GM12892 (cell line): ENCODE measurements at regions not wholly inside any gene's neighbourhood (a gene's known extent, or its start where the extent isn't known, plus 50 kb on each side); places are given as distances from the start of the nearest gene placed in this dataset.

ENCODE experiments used
- DNase-seq: peaks from one replicate; pipeline ENCODE4 v3.0.0; 2011; ENCODE audit not compliant: insufficient read length
- FAIRE-seq: peaks from 2 replicates; lab custom pipeline; 2011; peaks lifted over from hg19 to GRCh38; lab: Jason Lieb, UNC
- POLR2A ChIP-seq: IDR thresholded peaks from 2 replicates; pipeline ENCODE4 v1.6.1; 2011; ENCODE audit warnings: low read depth, low read length, control low read depth
- POLR2AphosphoS5 ChIP-seq: IDR thresholded peaks from 2 replicates; pipeline ENCODE4 v1.6.1; 2011; ENCODE audit warnings: low read depth, low read length, control low read depth
- TAF1 ChIP-seq: IDR thresholded peaks from 2 replicates; pipeline ENCODE4 v1.6.1; 2011; ENCODE audit warnings: low read depth, mild to moderate bottlenecking, control low read depth, low read length, borderline replicate concordance

DNA sequence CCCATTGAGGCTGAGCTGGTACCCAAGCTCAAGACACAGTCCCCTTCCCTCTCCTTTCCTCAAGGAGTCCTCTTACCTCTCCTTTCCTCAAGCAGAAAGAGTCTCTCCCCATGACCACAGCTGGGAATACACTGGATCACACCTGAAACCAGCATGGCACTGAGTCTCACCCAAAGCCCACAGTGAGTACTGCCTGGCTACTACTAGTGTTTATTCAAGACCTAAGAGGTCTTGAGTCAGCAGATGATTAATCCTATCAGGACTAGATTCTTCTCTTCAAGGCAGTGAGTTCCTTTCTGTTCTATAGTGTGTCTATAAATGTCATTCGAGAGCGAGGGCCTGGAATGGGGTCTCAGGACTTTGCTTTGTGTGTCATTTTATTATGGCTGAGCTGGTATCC, 111.4 kb downstream of the METTL4 start:
- TF ChIP-seq POLR2A, result no peak
- no peak for TF ChIP-seq TAF1
- no peak for TF ChIP-seq POLR2AphosphoS5
- DNase-seq, result no peak
- no peak for FAIRE-seq

DNA sequence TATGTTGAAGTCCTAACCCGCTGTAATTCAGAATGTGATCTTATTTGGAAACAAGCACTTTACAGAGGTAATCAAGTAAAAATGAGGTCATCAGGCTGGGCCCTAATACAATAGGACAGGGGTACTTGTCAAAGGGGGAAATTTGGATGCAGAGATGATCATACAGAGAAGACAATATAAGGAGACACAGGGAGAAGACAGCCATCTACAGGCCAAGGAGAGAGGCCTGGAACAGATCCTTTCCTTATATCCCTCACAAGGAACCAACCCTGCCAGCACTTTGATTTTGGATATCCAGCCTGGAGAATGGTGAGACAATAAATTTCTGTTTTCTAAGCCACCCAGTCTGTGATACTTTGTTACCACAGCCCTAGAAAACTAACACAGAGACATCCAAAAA, 104.3 kb downstream of the METTL4 start:
- DNase-seq (no peak), FAIRE-seq (no peak)
- TF ChIP-seq POLR2A, result no peak
- no peak for TF ChIP-seq TAF1
- no peak for TF ChIP-seq POLR2AphosphoS5

DNA sequence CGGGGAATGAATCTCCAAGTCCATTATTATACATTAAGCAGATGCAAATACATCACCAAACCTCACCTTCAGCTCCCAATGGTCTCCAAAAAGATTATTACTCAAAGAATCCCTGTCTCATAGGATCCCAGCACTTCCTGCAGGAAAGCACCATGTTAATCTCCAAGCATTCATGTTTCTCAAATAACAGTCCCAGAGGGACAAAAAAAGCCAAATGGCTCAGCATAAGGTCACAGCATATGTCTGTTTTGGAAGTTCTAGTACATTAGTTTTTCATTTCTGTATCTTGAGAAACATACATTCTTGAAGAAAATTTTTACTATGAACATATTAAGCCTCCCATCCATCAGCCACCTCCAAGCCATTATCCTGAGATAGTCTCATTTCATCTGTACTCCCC, 103.3 kb downstream of the METTL4 start:
- no peak for TF ChIP-seq POLR2A
- no peak for TF ChIP-seq TAF1
- TF ChIP-seq POLR2AphosphoS5, result no peak
- FAIRE-seq, result no peak
- DNase-seq, result no peak

DNA sequence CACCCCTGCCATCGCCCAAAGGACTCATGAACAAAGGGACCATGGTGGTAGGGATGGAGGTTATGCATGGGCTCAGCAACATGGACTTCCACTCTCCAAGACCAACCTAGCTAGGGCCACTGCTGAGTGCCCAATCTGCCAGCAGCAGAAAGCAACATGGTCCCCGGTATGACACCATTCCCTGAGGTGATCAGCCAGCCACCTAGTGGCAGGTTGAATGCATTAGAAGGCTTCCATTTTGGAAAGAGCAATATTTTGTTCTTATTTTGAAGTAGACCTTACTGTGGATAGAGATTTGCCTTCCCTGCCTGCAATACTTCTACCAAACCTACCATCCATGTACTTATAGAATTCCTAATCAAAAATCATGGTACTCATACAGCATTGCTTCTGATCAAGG, 99.8 kb downstream of the METTL4 start:
- TF ChIP-seq TAF1 (no peak), POLR2A (no peak), POLR2AphosphoS5 (no peak)
- no peak for FAIRE-seq
- no peak for DNase-seq

DNA sequence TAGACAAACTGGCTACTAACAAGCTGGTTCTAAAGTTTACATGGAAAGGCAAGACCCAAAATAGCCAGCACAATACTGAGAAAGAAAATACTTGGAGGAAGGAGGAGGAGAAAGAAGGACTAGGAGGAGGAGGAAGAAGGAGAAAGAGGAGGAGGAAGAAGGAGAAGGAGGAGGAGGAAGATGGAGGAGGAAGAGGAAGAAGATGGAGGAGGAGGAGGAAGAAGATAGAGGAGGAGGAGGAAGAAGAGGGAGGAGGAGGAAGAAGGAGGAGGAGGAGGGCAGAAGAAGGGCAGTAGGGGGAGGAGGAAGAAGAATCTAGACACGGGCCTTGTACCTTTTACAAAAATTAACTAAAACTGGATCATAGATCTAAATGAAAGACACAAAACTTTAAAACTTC, 92.6 kb downstream of the METTL4 start:
- no peak for DNase-seq
- no peak for TF ChIP-seq TAF1
- no peak for TF ChIP-seq POLR2AphosphoS5
- TF ChIP-seq POLR2A, result no peak
- no peak for FAIRE-seq

DNA sequence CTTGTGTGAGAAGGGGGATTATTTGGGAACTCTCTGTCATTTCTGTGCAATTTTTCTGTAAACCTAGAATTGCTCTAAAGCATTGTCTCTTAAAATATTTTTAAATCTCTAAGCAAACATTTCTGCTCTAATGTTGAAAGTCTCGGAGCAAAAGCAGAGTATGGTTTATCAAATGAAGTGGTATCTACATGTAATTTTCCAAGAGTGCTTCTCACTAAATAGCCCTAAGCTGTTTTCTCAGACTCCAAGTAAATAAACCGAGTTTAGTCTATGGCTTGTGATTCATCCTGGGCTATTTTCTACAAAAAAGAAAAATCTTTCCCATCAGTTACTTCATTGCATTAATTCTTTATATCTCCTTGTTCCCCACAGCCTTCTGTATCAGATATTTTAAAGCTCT, 90.8 kb downstream of the METTL4 start:
- no peak for DNase-seq
- TF ChIP-seq POLR2AphosphoS5 (no peak), POLR2A (no peak), TAF1 (no peak)
- no peak for FAIRE-seq

DNA sequence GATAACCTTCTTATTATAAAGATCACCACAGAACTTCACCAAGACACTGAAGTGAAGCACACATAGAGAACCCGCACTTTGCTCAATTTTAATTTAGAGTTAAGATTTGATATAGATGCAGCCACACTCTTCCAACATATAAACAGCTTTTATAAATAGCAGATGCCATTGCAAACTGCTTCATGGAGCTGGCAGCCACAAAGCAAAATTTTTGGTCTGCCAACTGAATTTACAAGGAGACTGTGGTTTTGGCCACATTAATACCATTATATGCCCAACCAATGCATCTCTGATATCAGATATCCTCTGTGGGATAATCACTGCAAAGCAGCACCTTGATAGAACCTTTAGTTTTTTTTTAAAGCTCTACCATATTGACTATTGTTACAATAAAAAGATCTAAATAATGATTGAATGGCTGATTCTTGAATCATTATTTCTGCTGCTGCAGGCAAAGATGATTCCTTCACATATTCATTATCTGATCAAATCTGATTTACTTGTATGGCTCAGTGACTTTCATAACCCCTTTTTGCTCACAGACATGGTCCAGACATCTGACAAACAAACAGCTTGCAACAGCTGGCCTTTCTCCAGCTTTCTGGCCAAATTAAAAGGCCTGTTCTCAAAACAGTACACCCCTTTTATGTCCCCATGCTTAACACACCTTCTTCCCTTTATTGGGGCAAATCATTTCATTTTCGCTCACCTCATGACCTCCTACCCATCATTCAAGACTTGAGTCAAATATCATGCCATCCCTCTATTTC, 88.4 kb downstream of the METTL4 start:
- FAIRE-seq (no peak), DNase-seq (no peak)
- TF ChIP-seq POLR2A (no peak), TAF1 (no peak), POLR2AphosphoS5 (no peak)

DNA sequence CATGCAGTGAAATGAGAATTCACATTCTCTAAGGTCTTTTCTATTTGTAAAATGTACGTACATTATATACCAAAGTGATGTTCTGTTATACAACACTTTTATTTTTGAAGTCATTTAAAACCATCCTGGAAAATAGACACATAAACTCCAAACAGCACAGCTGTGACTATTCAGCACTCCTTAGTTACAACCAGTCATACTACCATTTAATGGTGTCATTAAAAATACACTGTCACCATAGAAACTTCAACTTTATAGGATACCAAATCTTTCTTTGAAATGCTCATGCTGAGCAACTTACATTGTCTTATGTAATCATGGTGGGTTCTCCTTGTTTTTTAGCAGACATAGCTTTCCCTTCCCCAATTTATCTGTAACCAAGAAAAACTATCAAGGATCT, 85.3 kb downstream of the METTL4 start:
- DNase-seq, result no peak
- no peak for TF ChIP-seq POLR2A
- no peak for TF ChIP-seq POLR2AphosphoS5
- TF ChIP-seq TAF1, result no peak
- no peak for FAIRE-seq

DNA sequence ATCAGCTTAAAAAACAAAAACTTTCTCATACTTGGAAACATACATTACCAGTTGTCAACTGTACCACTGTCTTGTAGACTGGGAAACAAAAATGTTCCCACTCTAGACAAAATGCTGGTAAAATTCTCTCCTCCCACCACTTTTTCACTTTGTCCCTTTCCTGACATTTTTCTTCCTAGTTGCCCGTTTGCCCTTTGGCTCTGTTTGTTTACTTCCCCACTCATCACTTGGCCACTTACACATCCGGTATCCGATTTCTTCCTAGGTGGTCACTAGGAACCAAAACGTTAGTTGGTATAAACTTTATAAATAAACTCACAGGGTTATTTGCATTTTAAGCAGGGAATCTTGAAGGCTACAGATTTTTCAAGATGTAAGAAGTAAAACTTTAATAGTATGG, 84.9 kb downstream of the METTL4 start:
- no peak for TF ChIP-seq TAF1
- TF ChIP-seq POLR2AphosphoS5, result no peak
- no peak for TF ChIP-seq POLR2A
- DNase-seq (no peak), FAIRE-seq (no peak)
